ENCODE measurements at regions not wholly inside any gene's neighbourhood (a gene's known extent, or its start where the extent isn't known, plus 50 kb on each side); places are given as distances from the start of the nearest gene placed in this dataset.

- no peak for DNase-seq
- intact Hi-C loops (cut with DNase I) = no loop called here
Observed at GRCh38 chr6:74814440-74814839, 391.4 kb downstream of the COL12A1 start.

GRCh38 chr6:74807674-74808073 lies 398.2 kb downstream of the COL12A1 start:
- DNase-seq = no peak
- intact Hi-C loops (cut with DNase I) = no loop called here

GRCh38 chr6:74805916-74806696 lies 399.7 kb downstream of the COL12A1 start:
- intact Hi-C loops (cut with DNase I) = no loop called here
- DNase-seq = peak in 1 of 42 donors; percentile 5

GRCh38 chr6:74798302-74798701 lies 407.6 kb downstream of the COL12A1 start:
- intact Hi-C loops (cut with DNase I) = no loop called here
- no peak for DNase-seq

- no peak for DNase-seq
- intact Hi-C loops (cut with DNase I) = no loop called here
Observed at GRCh38 chr6:74785236-74785635, 420.6 kb downstream of the COL12A1 start.

GRCh38 chr6:74782346-74782745 lies 423.5 kb downstream of the COL12A1 start:
- DNase-seq = no peak
- intact Hi-C loops (cut with DNase I) = no loop called here

GRCh38 chr6:74780831-74781230 lies 425.0 kb downstream of the COL12A1 start:
- intact Hi-C loops (cut with DNase I) = no loop called here
- DNase-seq = no peak

- intact Hi-C loops (cut with DNase I) = no loop called here
- DNase-seq = no peak
Observed at GRCh38 chr6:74768738-74769137, 437.1 kb downstream of the COL12A1 start.

- no peak for DNase-seq
- intact Hi-C loops (cut with DNase I) = no loop called here
Observed at GRCh38 chr6:74768120-74768519, 437.7 kb downstream of the COL12A1 start.

- no peak for DNase-seq
- intact Hi-C loops (cut with DNase I) = no loop called here
Observed at GRCh38 chr6:74765486-74765885, 440.4 kb downstream of the COL12A1 start.

- intact Hi-C loops (cut with DNase I) = no loop called here
- no peak for DNase-seq
Observed at GRCh38 chr6:74764486-74764885, 441.4 kb downstream of the COL12A1 start.

GRCh38 chr6:74762841-74763240 lies 443.0 kb downstream of the COL12A1 start:
- no peak for DNase-seq
- intact Hi-C loops (cut with DNase I) = no loop called here

GRCh38 chr6:74757813-74758212 lies 448.0 kb downstream of the COL12A1 start:
- intact Hi-C loops (cut with DNase I) = no loop called here
- DNase-seq = no peak

GRCh38 chr6:74756923-74757322 lies 448.9 kb downstream of the COL12A1 start:
- intact Hi-C loops (cut with DNase I) = no loop called here
- DNase-seq = no peak

- intact Hi-C loops (cut with DNase I) = no loop called here
- peak in 4 of 42 donors; percentile 11 to 17 (median 14) for DNase-seq
Observed at GRCh38 chr6:74755778-74756177, 450.1 kb downstream of the COL12A1 start.

- DNase-seq = peak in 5 of 42 donors; percentile 4 to 39 (median 15)
- intact Hi-C loops (cut with DNase I) = no loop called here
Observed at GRCh38 chr6:74755196-74755595, 450.7 kb downstream of the COL12A1 start.

GRCh38 chr6:74753883-74754600 lies 451.8 kb downstream of the COL12A1 start:
- intact Hi-C loops (cut with DNase I) = no loop called here
- no peak for DNase-seq

- intact Hi-C loops (cut with DNase I) = no loop called here
- DNase-seq = no peak
Observed at GRCh38 chr6:74752303-74752702, 453.6 kb downstream of the COL12A1 start.

GRCh38 chr6:74750826-74751225 lies 455.0 kb downstream of the COL12A1 start:
- DNase-seq = no peak
- intact Hi-C loops (cut with DNase I) = no loop called here

GRCh38 chr6:74749211-74750147 lies 456.4 kb downstream of the COL12A1 start:
- intact Hi-C loops (cut with DNase I) = no loop called here
- DNase-seq = no peak

Data from head of caudate nucleus (tissue), 42 donors.